ENCODE measurements at regions not wholly inside any gene's neighbourhood (a gene's known extent, or its start where the extent isn't known, plus 50 kb on each side); places are given as distances from the start of the nearest gene placed in this dataset.

- Histone ChIP-seq H3K79me2 (ENCODE audit: insufficient read depth, low read length) (no peaks in the 10 kb centered on the region), H3K9ac (ENCODE audit: low read depth, low read length, poor library complexity, severe bottlenecking) (no peak overlapping the region), H4K20me1 (ENCODE audit: insufficient read depth, low read length, poor library complexity, severe bottlenecking) (no peaks in the 10 kb centered on the region), H3K4me2 (ENCODE audit: low read depth, low read length, poor library complexity, severe bottlenecking) (no peak overlapping the region), H3K27me3 (ENCODE audit: insufficient read depth, low read length, poor library complexity, severe bottlenecking) (no peaks in the 10 kb centered on the region), H3K4me3 (ENCODE audit: low read length, poor library complexity, severe bottlenecking) (no peak overlapping the region), H2AFZ (ENCODE audit: low read length) (no peak overlapping the region), H3K9me3 (ENCODE audit: insufficient read depth, low read depth, low read length) (no peaks in the 10 kb centered on the region), H3K4me1 (ENCODE audit: insufficient read depth, low read length, poor library complexity, severe bottlenecking) (no peaks in the 10 kb centered on the region), H3K36me3 (ENCODE audit: insufficient read depth, low read length) (no peaks in the 10 kb centered on the region), H3K9me2 (replicated peaks; ENCODE audit: low read depth, low read length) (no peaks in the 10 kb centered on the region), H3F3A (ENCODE audit: low read depth) (no peaks in the 10 kb centered on the region)
- TF ChIP-seq CTCF (conservative IDR thresholded peaks at IDR 0.05; ENCODE audit: low read length) (no peak), EZH2phosphoT487 (IDR thresholded peaks at IDR 0.05; ENCODE audit: borderline replicate concordance) (no peak)
These were observed 348.1 kb downstream of the DDX10 start for GRCh38 chr11:109012991-109013390.

GRCh38 chr11:109015283-109015682 lies 350.4 kb downstream of the DDX10 start:
- Histone ChIP-seq H4K20me1 (ENCODE audit: insufficient read depth, low read length, poor library complexity, severe bottlenecking) (no peaks in the 10 kb centered on the region), H3K36me3 (ENCODE audit: insufficient read depth, low read length) (no peaks in the 10 kb centered on the region), H3K4me1 (ENCODE audit: insufficient read depth, low read length, poor library complexity, severe bottlenecking) (no peaks in the 10 kb centered on the region), H3K9me2 (replicated peaks; ENCODE audit: low read depth, low read length) (no peaks in the 10 kb centered on the region), H3K9me3 (ENCODE audit: insufficient read depth, low read depth, low read length) (no peaks in the 10 kb centered on the region), H3K27me3 (ENCODE audit: insufficient read depth, low read length, poor library complexity, severe bottlenecking) (no peaks in the 10 kb centered on the region), H3K9ac (ENCODE audit: low read depth, low read length, poor library complexity, severe bottlenecking) (no peak overlapping the region), H3K4me2 (ENCODE audit: low read depth, low read length, poor library complexity, severe bottlenecking) (no peak overlapping the region), H3K4me3 (ENCODE audit: low read length, poor library complexity, severe bottlenecking) (no peak overlapping the region), H2AFZ (ENCODE audit: low read length) (no peak overlapping the region), H3F3A (ENCODE audit: low read depth) (no peaks in the 10 kb centered on the region), H3K79me2 (ENCODE audit: insufficient read depth, low read length) (no peaks in the 10 kb centered on the region)
- TF ChIP-seq CTCF (conservative IDR thresholded peaks at IDR 0.05; ENCODE audit: low read length), result no peak
- no peak for TF ChIP-seq EZH2phosphoT487 (IDR thresholded peaks at IDR 0.05; ENCODE audit: borderline replicate concordance)

GRCh38 chr11:109016724-109017123 lies 351.9 kb downstream of the DDX10 start:
- H3F3A ChIP-seq (ENCODE audit: low read depth), result no peaks in the 10 kb centered on the region
- no peak for TF ChIP-seq EZH2phosphoT487 (IDR thresholded peaks at IDR 0.05; ENCODE audit: borderline replicate concordance)
- TF ChIP-seq CTCF (conservative IDR thresholded peaks at IDR 0.05; ENCODE audit: low read length), result no peak
- H3K27me3 ChIP-seq (ENCODE audit: insufficient read depth, low read length, poor library complexity, severe bottlenecking), result no peaks in the 10 kb centered on the region
- H3K4me1 ChIP-seq (ENCODE audit: insufficient read depth, low read length, poor library complexity, severe bottlenecking), result no peaks in the 10 kb centered on the region
- H3K9me3 ChIP-seq (ENCODE audit: insufficient read depth, low read depth, low read length), result no peaks in the 10 kb centered on the region
- H3K79me2 ChIP-seq (ENCODE audit: insufficient read depth, low read length), result no peaks in the 10 kb centered on the region
- no peak overlapping the region for H3K9ac ChIP-seq (ENCODE audit: low read depth, low read length, poor library complexity, severe bottlenecking)
- H3K36me3 ChIP-seq (ENCODE audit: insufficient read depth, low read length), result no peaks in the 10 kb centered on the region
- H3K4me3 ChIP-seq (ENCODE audit: low read length, poor library complexity, severe bottlenecking), result no peak overlapping the region
- no peaks in the 10 kb centered on the region for H3K9me2 ChIP-seq (replicated peaks; ENCODE audit: low read depth, low read length)
- H2AFZ ChIP-seq (ENCODE audit: low read length), result no peak overlapping the region
- H4K20me1 ChIP-seq (ENCODE audit: insufficient read depth, low read length, poor library complexity, severe bottlenecking), result no peaks in the 10 kb centered on the region
- H3K4me2 ChIP-seq (ENCODE audit: low read depth, low read length, poor library complexity, severe bottlenecking), result no peak overlapping the region
